GM21723 (cell line): ENCODE measurements at regions not wholly inside any gene's neighbourhood (a gene's known extent, or its start where the extent isn't known, plus 50 kb on each side); places are given as distances from the start of the nearest gene placed in this dataset.
A peak's percentile ranks its signal among the peaks of the same experiment; 100 is the strongest.
"Not testable (repeated sequence)": the region's sequence is repeated elsewhere in the genome, so short reads cannot be mapped to it uniquely, and the experiment has no call there.

Source experiments
- ATAC-seq: cut with Tn5 transposase; IDR thresholded peaks from one replicate; pipeline ENCODE4 v1.9.1; 2021; ENCODE audit warnings: mild to moderate bottlenecking, moderate library complexity; ENCODE audit not compliant: unreplicated experiment

- ATAC-seq, result no peak
Observed at GRCh38 chr9:6105738-6106137, 90.3 kb upstream of the RANBP6 start.

GRCh38 chr9:6104406-6104805, 89.0 kb upstream of the RANBP6 start:
- not testable (repeated sequence) for ATAC-seq

- ATAC-seq, result not testable (repeated sequence)
Observed at GRCh38 chr9:6103911-6104310, 88.5 kb upstream of the RANBP6 start.

GRCh38 chr9:6102336-6102987, 87.0 kb upstream of the RANBP6 start:
- not testable (repeated sequence) for ATAC-seq

- ATAC-seq, result not testable (repeated sequence)
Observed at GRCh38 chr9:6101725-6102124, 86.3 kb upstream of the RANBP6 start.

GRCh38 chr9:6099346-6099745, 83.9 kb upstream of the RANBP6 start:
- not testable (repeated sequence) for ATAC-seq

GRCh38 chr9:6098431-6098830, 83.0 kb upstream of the RANBP6 start:
- no peak for ATAC-seq

GRCh38 chr9:6096821-6097220, 81.4 kb upstream of the RANBP6 start:
- ATAC-seq, result no peak

GRCh38 chr9:6090277-6091210, 75.1 kb upstream of the RANBP6 start:
- ATAC-seq, result no peak

- ATAC-seq, result no peak
Observed at GRCh38 chr9:6089300-6089699, 73.9 kb upstream of the RANBP6 start.

GRCh38 chr9:6086006-6086655, 70.7 kb upstream of the RANBP6 start:
- ATAC-seq, result no peak

GRCh38 chr9:6080154-6080716, 64.8 kb upstream of the RANBP6 start:
- peak; percentile 88 for ATAC-seq

- no peak for ATAC-seq
Observed at GRCh38 chr9:6079386-6079785, 64.0 kb upstream of the RANBP6 start.

- no peak for ATAC-seq
Observed at GRCh38 chr9:6078382-6079105, 63.1 kb upstream of the RANBP6 start.

GRCh38 chr9:6076851-6077250, 61.4 kb upstream of the RANBP6 start:
- ATAC-seq, result no peak

GRCh38 chr9:6073731-6074130, 58.3 kb upstream of the RANBP6 start:
- ATAC-seq, result no peak

- ATAC-seq, result no peak
Observed at GRCh38 chr9:6072865-6073264, 57.4 kb upstream of the RANBP6 start.

GRCh38 chr9:6072453-6072852, 57.0 kb upstream of the RANBP6 start:
- ATAC-seq, result no peak

- ATAC-seq, result peak; percentile 97
Observed at GRCh38 chr9:6068983-6069382, 53.6 kb upstream of the RANBP6 start.

GRCh38 chr9:6067426-6067825, 52.0 kb upstream of the RANBP6 start:
- ATAC-seq, result no peak
